ENCODE measurements at regions not wholly inside any gene's neighbourhood (a gene's known extent, or its start where the extent isn't known, plus 50 kb on each side); places are given as distances from the start of the nearest gene placed in this dataset.

GRCh38 chr12:127307528-127307927 is 959.4 kb upstream of the TMEM132C start:
- H3K9me2 ChIP-seq (ENCODE audit: insufficient read depth) = no peaks in the 10 kb centered on the region
- H3F3A ChIP-seq (ENCODE audit: insufficient read depth, low read depth) = no peaks in the 10 kb centered on the region
- POLR2A ChIA-PET (ENCODE audit: unreplicated experiment) = no interaction called here
- H3K4me1 ChIP-seq (replicated peaks; ENCODE audit: insufficient read depth) = no peaks in the 10 kb centered on the region
- no peaks in the 10 kb centered on the region; the same call in 1 of the 2 replicates for H3K27me3 ChIP-seq (ENCODE audit: insufficient read depth, low read depth)
- intact Hi-C loops (cut with micrococcal nuclease; ENCODE audit: unreplicated experiment) = no loop called here
- H3K27ac ChIP-seq = no peak overlapping the region
- no peak overlapping the region for H3K4me2 ChIP-seq
- CTCF ChIA-PET = no interaction called here
- no peaks in the 10 kb centered on the region for H3K9me3 ChIP-seq (ENCODE audit: insufficient read depth, low read depth)
- no peaks in the 10 kb centered on the region for H3K36me3 ChIP-seq (ENCODE audit: low read depth)
- H2AFZ ChIP-seq = no peak overlapping the region
- DNase-seq = no peak
- no peaks in the 10 kb centered on the region for H4K20me1 ChIP-seq (ENCODE audit: insufficient read depth)
- no peak overlapping the region for H3K4me3 ChIP-seq
- TF ChIP-seq CTCF (conservative IDR thresholded peaks at IDR 0.05) (no peak), EZH2 (IDR thresholded peaks at IDR 0.05; ENCODE audit: low read depth) (no peak)
- no TSS peak for BruUV-seq (replicated peaks)
- no peaks in the 10 kb centered on the region for H3K79me2 ChIP-seq (ENCODE audit: low read depth)

GRCh38 chr12:127308148-127308547 is 958.8 kb upstream of the TMEM132C start:
- no peaks in the 10 kb centered on the region; the same call in 1 of the 2 replicates for H3K27me3 ChIP-seq (ENCODE audit: insufficient read depth, low read depth)
- intact Hi-C loops (cut with micrococcal nuclease; ENCODE audit: unreplicated experiment) = no loop called here
- CTCF ChIA-PET = no interaction called here

GRCh38 chr12:127310548-127310947 is 956.4 kb upstream of the TMEM132C start:
- no TSS peak for BruUV-seq (replicated peaks)
- no peak overlapping the region for H3K27ac ChIP-seq
- no peak overlapping the region for H2AFZ ChIP-seq
- H3K4me3 ChIP-seq = no peak overlapping the region
- no peak for DNase-seq
- H3K27me3 ChIP-seq (ENCODE audit: insufficient read depth, low read depth) = no peaks in the 10 kb centered on the region; the same call in 1 of the 2 replicates
- no peaks in the 10 kb centered on the region for H3K4me1 ChIP-seq (replicated peaks; ENCODE audit: insufficient read depth)
- no peaks in the 10 kb centered on the region for H3K79me2 ChIP-seq (ENCODE audit: low read depth)
- ChIA-PET POLR2A (ENCODE audit: unreplicated experiment) (no interaction called here), CTCF (no interaction called here)
- H3F3A ChIP-seq (ENCODE audit: insufficient read depth, low read depth) = no peaks in the 10 kb centered on the region
- intact Hi-C loops (cut with micrococcal nuclease; ENCODE audit: unreplicated experiment) = no loop called here
- TF ChIP-seq EZH2 (IDR thresholded peaks at IDR 0.05; ENCODE audit: low read depth) = no peak
- no peak for TF ChIP-seq CTCF (conservative IDR thresholded peaks at IDR 0.05)
- H3K4me2 ChIP-seq = no peak overlapping the region
- H4K20me1 ChIP-seq (ENCODE audit: insufficient read depth) = no peaks in the 10 kb centered on the region
- H3K9me3 ChIP-seq (ENCODE audit: insufficient read depth, low read depth) = no peaks in the 10 kb centered on the region
- peaks cover 4% of the 10 kb centered on the region; the same call in 1 of the 2 replicates for H3K9me2 ChIP-seq (ENCODE audit: insufficient read depth)
- no peaks in the 10 kb centered on the region for H3K36me3 ChIP-seq (ENCODE audit: low read depth)

More at GRCh38 chr12:127308148-127308547, 958.8 kb upstream of the TMEM132C start:
- Histone ChIP-seq H4K20me1 (ENCODE audit: insufficient read depth) (no peaks in the 10 kb centered on the region), H3K4me1 (replicated peaks; ENCODE audit: insufficient read depth) (no peaks in the 10 kb centered on the region), H2AFZ (no peak overlapping the region), H3K9me3 (ENCODE audit: insufficient read depth, low read depth) (no peaks in the 10 kb centered on the region), H3F3A (ENCODE audit: insufficient read depth, low read depth) (no peaks in the 10 kb centered on the region), H3K27ac (no peak overlapping the region), H3K36me3 (ENCODE audit: low read depth) (no peaks in the 10 kb centered on the region), H3K79me2 (ENCODE audit: low read depth) (no peaks in the 10 kb centered on the region), H3K4me3 (no peak overlapping the region), H3K4me2 (no peak overlapping the region), H3K9me2 (ENCODE audit: insufficient read depth) (no peaks in the 10 kb centered on the region)
- DNase-seq = no peak
- TF ChIP-seq EZH2 (IDR thresholded peaks at IDR 0.05; ENCODE audit: low read depth) (no peak), CTCF (conservative IDR thresholded peaks at IDR 0.05) (no peak)
- BruUV-seq (replicated peaks) = no TSS peak
- POLR2A ChIA-PET (ENCODE audit: unreplicated experiment) = no interaction called here
